T-cell (primary cell): ENCODE measurements at regions not wholly inside any gene's neighbourhood (a gene's known extent, or its start where the extent isn't known, plus 50 kb on each side); places are given as distances from the start of the nearest gene placed in this dataset.

Experiments
- ATAC-seq, 4 experiments: fragments of 200-7000 bp in 3 of 4; fragments of 150-1000 bp in 1 of 4; cut with Tn5 transposase; replicated peaks in 1 of 4; 1 replicate in 3 of 4; 2 replicates in 1 of 4; pipeline ENCODE4 v1.10.0; 2021; ENCODE audit warnings: moderate library complexity in 3 of 4, mild to moderate bottlenecking in 2 of 4, moderate number of reproducible peaks in 1 of 4
- CTCF ChIA-PET, 2 donors: fragments of 300-600 bp; sonication (Branson Sonifier 250); formaldehyde crosslinking; loops; one replicate each; lab custom pipeline; 2022; ENCODE audit warnings: antibody characterized with exemption in 2 of 2; lab: Charles Lee
- POLR2A ChIA-PET, 2 donors: fragments of 300-600 bp; sonication (Branson Sonifier 250); formaldehyde crosslinking; loops; one replicate each; lab custom pipeline; 2022; ENCODE audit warnings: antibody characterized with exemption in 2 of 2; lab: Charles Lee
- DNase-seq, 35 experiments: peaks; one replicate each; pipeline versions ENCODE4 v3.0.0 to v3.0.0-alpha.2; 2013 to 2023
- H3K27ac ChIP-seq: one replicate; pipeline ENCODE4 v1.5.1; 2013; ENCODE audit warnings: low read length
- H3K27me3 ChIP-seq, 2 experiments: replicated peaks in 1 of 2; 1 replicate in 1 of 2; 2 replicates in 1 of 2; pipeline versions ENCODE4 v1.6.1 to v1.7.0; 2013; ENCODE audit warnings: low read length in 1 of 2, mixed read lengths in 1 of 2; ENCODE audit not compliant: control insufficient read depth in 2 of 2, insufficient read depth in 2 of 2; ENCODE audit errors: extremely low read depth in 1 of 2
- H3K36me3 ChIP-seq, 2 donors: 1 replicate in 1 of 2; 2 replicates in 1 of 2; pipeline versions ENCODE4 v1.6.1 to v1.7.0; 2013; ENCODE audit warnings: low read length in 1 of 2; ENCODE audit not compliant: control insufficient read depth in 2 of 2, insufficient read depth in 1 of 2; ENCODE audit errors: extremely low read depth in 1 of 2
- H3K4me1 ChIP-seq, 2 experiments: 1 replicate in 1 of 2; 2 replicates in 1 of 2; pipeline versions ENCODE4 v1.6.1 to v1.7.0; 2013; ENCODE audit warnings: low read length in 2 of 2, mixed read lengths in 1 of 2; ENCODE audit not compliant: insufficient read depth in 2 of 2, control insufficient read depth in 1 of 2; ENCODE audit errors: extremely low read depth in 1 of 2
- H3K4me3 ChIP-seq, 2 donors: 1 replicate in 1 of 2; 2 replicates in 1 of 2; pipeline versions ENCODE4 v1.5.1 to v1.7.0; 2013; ENCODE audit warnings: mild to moderate bottlenecking in 2 of 2, low read length in 1 of 2, moderate library complexity in 1 of 2; ENCODE audit not compliant: control insufficient read depth in 1 of 2; ENCODE audit errors: extremely low read depth in 1 of 2
- H3K9me3 ChIP-seq: 2 replicates; pipeline ENCODE4 v1.7.0; 2013
- H3K27ac Mint-ChIP-seq, 2 donors: one replicate each; pipeline ENCODE4 v1.8.0; 2020 to 2021; ENCODE audit warnings: mild to moderate bottlenecking in 2 of 2, mixed read lengths in 2 of 2
- H3K27me3 Mint-ChIP-seq, 2 donors: one replicate each; pipeline ENCODE4 v1.8.0; 2021 to 2022; ENCODE audit warnings: mixed read lengths in 2 of 2
- H3K36me3 Mint-ChIP-seq: one replicate; pipeline ENCODE4 v1.8.0; 2021; ENCODE audit warnings: mixed read lengths
- H3K4me1 Mint-ChIP-seq, 3 donors: one replicate each; pipeline ENCODE4 v1.8.0; 2020 to 2022; ENCODE audit warnings: mixed read lengths in 3 of 3, mild to moderate bottlenecking in 1 of 3
- H3K4me3 Mint-ChIP-seq, 3 donors: one replicate each; pipeline ENCODE4 v1.8.0; 2020 to 2022; ENCODE audit warnings: mild to moderate bottlenecking in 3 of 3, mixed read lengths in 3 of 3, moderate library complexity in 3 of 3
- H3K9me3 Mint-ChIP-seq, 3 donors: one replicate each; pipeline ENCODE4 v1.8.0; 2020 to 2022; ENCODE audit warnings: mixed read lengths in 3 of 3
- WGBS: methylation state at CpG from one replicate; pipeline ENCODE4 v1.1.5; 2013; ENCODE audit warnings: missing lambda C conversion rate; ENCODE audit not compliant: insufficient coverage; 5-methylcytosine and 5-hydroxymethylcytosine counted together

- peaks cover 0 to 31% of the 10 kb centered on the region in 2 experiments for H3K27me3 ChIP-seq
- no peaks in the 10 kb centered on the region for H3K4me1 ChIP-seq
- no peaks in the 10 kb centered on the region for H3K36me3 Mint-ChIP-seq
- no peaks in the 10 kb centered on the region for H3K9me3 ChIP-seq
- WGBS = 90% methylated on average over 6 of the region's 8 CpGs
- no peaks in the 10 kb centered on the region for H3K36me3 ChIP-seq
- H3K27me3 Mint-ChIP-seq = peaks cover 0 to 7% of the 10 kb centered on the region in 2 donors
- H3K4me3 Mint-ChIP-seq = no peak overlapping the region
- POLR2A ChIA-PET = no interaction called here
- H3K27ac ChIP-seq = no peak overlapping the region
- no peaks in the 10 kb centered on the region for H3K9me3 Mint-ChIP-seq
- ATAC-seq = no peak
- no peak for DNase-seq
- CTCF ChIA-PET = no interaction called here
- H3K4me1 Mint-ChIP-seq = no peaks in the 10 kb centered on the region
- no peak overlapping the region for H3K27ac Mint-ChIP-seq
- no peak overlapping the region for H3K4me3 ChIP-seq
Measured at GRCh38 chr1:22327411-22327810, 124.2 kb upstream of the ZBTB40 start.

DNA sequence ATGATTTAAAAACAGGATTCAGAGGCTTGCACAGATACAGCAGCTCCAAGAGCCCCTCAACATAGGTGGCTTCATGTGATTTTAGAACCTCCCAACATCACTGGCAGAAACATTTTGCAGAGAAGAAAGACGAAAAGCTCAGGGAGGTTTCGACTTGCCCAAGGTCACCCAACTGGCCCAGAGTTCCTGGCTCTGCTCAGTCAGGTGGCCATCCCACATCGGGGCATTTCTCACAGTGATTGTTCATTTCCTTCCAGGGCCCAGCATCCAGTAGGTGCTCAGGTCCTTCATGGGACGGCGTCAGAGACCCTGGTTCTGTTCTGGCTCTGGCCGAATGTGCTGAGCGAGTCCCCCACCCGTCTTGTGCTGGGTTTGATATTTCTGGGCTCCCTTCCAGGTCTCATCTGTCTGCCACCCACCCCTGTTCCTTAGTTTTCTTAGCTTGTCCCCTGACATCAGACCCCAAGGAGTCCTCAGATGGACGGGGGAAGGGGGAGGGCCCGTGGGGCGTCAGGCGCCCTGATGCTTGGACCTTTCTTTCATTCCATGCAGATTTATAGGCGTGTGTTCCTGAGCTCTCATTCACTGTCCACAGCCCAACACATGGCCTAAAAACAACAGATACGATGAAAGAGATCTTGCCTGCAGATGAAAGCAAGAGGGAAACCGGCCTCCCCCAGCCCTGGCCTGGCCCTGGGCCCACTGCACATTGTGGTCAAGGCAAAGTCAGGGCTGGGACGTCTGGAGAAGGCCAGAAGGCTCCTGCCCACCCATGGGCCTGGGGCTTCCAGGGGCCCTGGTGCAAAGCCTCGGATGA lies 123.1 kb upstream of the ZBTB40 start:
- Histone ChIP-seq H3K27me3 (peaks cover 0 to 38% of the 10 kb centered on the region in 2 experiments), H3K27ac (no peak overlapping the region), H3K4me3 (no peak overlapping the region), H3K36me3 (no peaks in the 10 kb centered on the region), H3K9me3 (no peaks in the 10 kb centered on the region), H3K4me1 (no peaks in the 10 kb centered on the region)
- peaks cover under 1 to 14% of the 10 kb centered on the region in 2 donors for H3K27me3 Mint-ChIP-seq
- DNase-seq (no peak), ATAC-seq (no peak)
- ChIA-PET POLR2A (no interaction called here), CTCF (no interaction called here)
- no peak overlapping the region for H3K4me3 Mint-ChIP-seq
- no peaks in the 10 kb centered on the region for H3K9me3 Mint-ChIP-seq
- no peaks in the 10 kb centered on the region for H3K4me1 Mint-ChIP-seq
- WGBS = 71% methylated on average over 15 of the region's 17 CpGs
- no peak overlapping the region for H3K27ac Mint-ChIP-seq
- H3K36me3 Mint-ChIP-seq = no peaks in the 10 kb centered on the region

- Histone ChIP-seq H3K36me3 (no peaks in the 10 kb centered on the region), H3K4me1 (no peaks in the 10 kb centered on the region), H3K27ac (no peak overlapping the region), H3K9me3 (no peaks in the 10 kb centered on the region), H3K4me3 (no peak overlapping the region), H3K27me3 (peaks cover 0 to 38% of the 10 kb centered on the region in 2 experiments)
- H3K9me3 Mint-ChIP-seq = no peaks in the 10 kb centered on the region
- no peaks in the 10 kb centered on the region for H3K36me3 Mint-ChIP-seq
- H3K27ac Mint-ChIP-seq = no peak overlapping the region
- no peak overlapping the region for H3K4me3 Mint-ChIP-seq
- 20% methylated on average over 1 of the region's 9 CpGs for WGBS
- H3K27me3 Mint-ChIP-seq = peaks cover 7 to 17% of the 10 kb centered on the region in 2 donors
- DNase-seq (no peak), ATAC-seq (no peak)
- ChIA-PET CTCF (no interaction called here), POLR2A (no interaction called here)
- H3K4me1 Mint-ChIP-seq = no peaks in the 10 kb centered on the region
Measured at GRCh38 chr1:22329148-22329515, 122.5 kb upstream of the ZBTB40 start.

- ChIA-PET POLR2A (interaction anchor here in 1 of 2 donors (0.8 kb wide), 1 partner anchor 95 kb away, joined by 17 read pairs; no protein-coding TSS in a partner anchor), CTCF (interaction anchor here (0.6 kb wide), 2 partner anchors 14 to 250 kb away, joined by 3 to 5 read pairs; no protein-coding TSS in a partner anchor)
Measured at GRCh38 chr1:22330092-22330759, 121.4 kb upstream of the ZBTB40 start.

GRCh38 chr1:22330760-22331119 lies 120.9 kb upstream of the ZBTB40 start:
- ChIA-PET CTCF (interaction anchor here (0.6 kb wide), 2 partner anchors 14 to 249 kb away, joined by 3 to 5 read pairs; no protein-coding TSS in a partner anchor), POLR2A (interaction anchor here in 1 of 2 donors (0.8 kb wide), 1 partner anchor 96 kb away, joined by 17 read pairs; no protein-coding TSS in a partner anchor)
- DNase-seq (no peak), ATAC-seq (no peak)
- H3K27ac ChIP-seq = no peak overlapping the region
- H3K9me3 ChIP-seq = no peaks in the 10 kb centered on the region
- H3K36me3 Mint-ChIP-seq = no peaks in the 10 kb centered on the region
- no peak overlapping the region for H3K4me3 ChIP-seq
- no peaks in the 10 kb centered on the region for H3K9me3 Mint-ChIP-seq
- H3K4me3 Mint-ChIP-seq = no peak overlapping the region
- H3K27me3 Mint-ChIP-seq = peaks cover 7 to 17% of the 10 kb centered on the region in 2 donors
- H3K4me1 ChIP-seq = no peaks in the 10 kb centered on the region
- no peaks in the 10 kb centered on the region for H3K36me3 ChIP-seq
- WGBS = no CpG with 5 or more reads among the region's 1 CpG
- H3K27ac Mint-ChIP-seq = no peak overlapping the region
- H3K27me3 ChIP-seq = peaks cover 0 to 43% of the 10 kb centered on the region in 2 experiments
- H3K4me1 Mint-ChIP-seq = no peaks in the 10 kb centered on the region

More at GRCh38 chr1:22330092-22330759, 121.4 kb upstream of the ZBTB40 start:
- no peaks in the 10 kb centered on the region for H3K9me3 ChIP-seq
- Mint-ChIP-seq H3K27ac (no peak overlapping the region), H3K36me3 (no peaks in the 10 kb centered on the region), H3K4me1 (no peaks in the 10 kb centered on the region), H3K9me3 (no peaks in the 10 kb centered on the region), H3K27me3 (peaks cover 7 to 17% of the 10 kb centered on the region in 2 donors), H3K4me3 (no peak overlapping the region)
- no peaks in the 10 kb centered on the region for H3K36me3 ChIP-seq
- ATAC-seq (no peak), DNase-seq (no peak)
- no peak overlapping the region for H3K4me3 ChIP-seq
- peaks cover 0 to 43% of the 10 kb centered on the region in 2 experiments for H3K27me3 ChIP-seq
- H3K4me1 ChIP-seq = no peaks in the 10 kb centered on the region
- H3K27ac ChIP-seq = no peak overlapping the region
- 79% methylated on average over 11 of the region's 13 CpGs for WGBS

DNA sequence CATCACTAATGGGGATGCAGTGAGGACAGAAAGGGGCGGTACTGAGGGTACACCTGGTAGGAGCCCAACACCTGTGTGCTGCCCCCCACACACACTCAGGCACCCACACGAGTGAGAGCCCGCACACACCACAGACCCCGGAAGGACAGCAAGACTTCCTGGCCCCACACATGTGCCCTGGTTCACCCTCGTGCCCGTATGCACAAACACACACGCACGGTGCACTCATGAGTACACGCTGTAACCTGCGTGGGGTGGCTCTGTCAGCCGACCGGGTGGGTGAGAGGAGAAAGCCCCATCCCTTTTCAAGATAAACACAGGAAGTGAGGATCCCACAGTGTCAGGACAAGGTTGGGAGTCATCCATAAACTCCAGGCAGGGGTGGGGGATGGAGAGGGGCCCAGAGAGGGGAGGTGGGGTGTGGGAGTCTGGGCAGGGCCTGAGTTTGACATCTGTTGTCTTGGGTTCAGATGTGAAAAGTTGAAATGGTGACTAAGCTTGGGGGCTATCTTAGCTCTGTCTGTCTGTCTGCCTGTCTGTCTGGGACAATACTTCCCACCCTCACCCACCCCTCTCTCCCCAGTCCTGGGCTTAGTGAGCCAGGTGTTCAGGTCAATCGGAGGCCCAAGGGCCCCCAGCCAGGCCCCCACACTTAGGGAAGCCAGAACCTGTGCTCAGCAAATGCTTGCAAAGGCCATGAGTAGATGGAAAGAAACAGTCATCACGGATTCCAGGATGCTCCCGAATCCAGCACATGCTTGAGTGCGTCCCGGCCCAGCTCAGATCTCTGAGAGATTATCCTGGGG lies 119.8 kb upstream of the ZBTB40 start:
- Histone ChIP-seq H3K27ac (no peak overlapping the region), H3K9me3 (no peaks in the 10 kb centered on the region), H3K4me1 (no peaks in the 10 kb centered on the region), H3K27me3 (peaks cover 0 to 43% of the 10 kb centered on the region in 2 experiments), H3K36me3 (no peaks in the 10 kb centered on the region), H3K4me3 (no peak overlapping the region)
- ATAC-seq = no peak
- Mint-ChIP-seq H3K27ac (no peak overlapping the region), H3K4me1 (no peaks in the 10 kb centered on the region), H3K27me3 (peaks cover 7 to 17% of the 10 kb centered on the region in 2 donors), H3K36me3 (no peaks in the 10 kb centered on the region), H3K4me3 (no peak overlapping the region), H3K9me3 (no peaks in the 10 kb centered on the region)
- ChIA-PET CTCF (no interaction called here), POLR2A (no interaction called here)
- WGBS = 80% methylated on average over 8 of the region's 17 CpGs
- no peak for DNase-seq
